ENCODE measurements at regions not wholly inside any gene's neighbourhood (a gene's known extent, or its start where the extent isn't known, plus 50 kb on each side); places are given as distances from the start of the nearest gene placed in this dataset.

- intact Hi-C loops (cut with DNase I, micrococcal nuclease) = no loop called here
These were observed 716.2 kb downstream of the NCAM2 start for GRCh38 chr21:21714426-21714825.

GRCh38 chr21:21715266-21715969, 717.2 kb downstream of the NCAM2 start:
- ATAC-seq = no peak
- intact Hi-C loops (cut with DNase I, micrococcal nuclease) = no loop called here

More at GRCh38 chr21:21714426-21714825, 716.2 kb downstream of the NCAM2 start:
- ATAC-seq (no peak), DNase-seq (no peak)

GRCh38 chr21:21722731-21723130, 724.5 kb downstream of the NCAM2 start:
- no peak for DNase-seq

More at GRCh38 chr21:21715266-21715969, 717.2 kb downstream of the NCAM2 start:
- DNase-seq = no peak

GRCh38 chr21:21730512-21730911, 732.3 kb downstream of the NCAM2 start:
- intact Hi-C loops (cut with DNase I, micrococcal nuclease) = no loop called here
- no peak for ATAC-seq
- DNase-seq = no peak

More at GRCh38 chr21:21722731-21723130, 724.5 kb downstream of the NCAM2 start:
- ATAC-seq = no peak
- intact Hi-C loops (cut with DNase I, micrococcal nuclease) = no loop called here

- intact Hi-C loops (cut with DNase I, micrococcal nuclease) = no loop called here
- ATAC-seq = no peak
These were observed 733.4 kb downstream of the NCAM2 start for GRCh38 chr21:21731626-21732025.

GRCh38 chr21:21734088-21734487, 735.9 kb downstream of the NCAM2 start:
- intact Hi-C loops (cut with DNase I, micrococcal nuclease) = no loop called here
- no peak for DNase-seq
- no peak for ATAC-seq

More at GRCh38 chr21:21731626-21732025, 733.4 kb downstream of the NCAM2 start:
- no peak for DNase-seq

GRCh38 chr21:21737186-21737585, 739.0 kb downstream of the NCAM2 start:
- intact Hi-C loops (cut with DNase I, micrococcal nuclease) = no loop called here
- DNase-seq (no peak), ATAC-seq (no peak)

GRCh38 chr21:21740207-21740606, 742.0 kb downstream of the NCAM2 start:
- ATAC-seq (no peak), DNase-seq (no peak)
- intact Hi-C loops (cut with DNase I, micrococcal nuclease) = no loop called here

GRCh38 chr21:21750124-21750825, 752.1 kb downstream of the NCAM2 start:
- no peak for ATAC-seq
- intact Hi-C loops (cut with DNase I, micrococcal nuclease) = no loop called here
- DNase-seq = no peak

GRCh38 chr21:21751286-21751685, 753.1 kb downstream of the NCAM2 start:
- intact Hi-C loops (cut with DNase I, micrococcal nuclease) = no loop called here
- DNase-seq (no peak), ATAC-seq (no peak)

- DNase-seq = no peak
- intact Hi-C loops (cut with DNase I, micrococcal nuclease) = no loop called here
- ATAC-seq = no peak
These were observed 764.6 kb downstream of the NCAM2 start for GRCh38 chr21:21762855-21763254.

GRCh38 chr21:21764281-21764680, 766.1 kb downstream of the NCAM2 start:
- DNase-seq (no peak), ATAC-seq (peak; percentile 97)
- intact Hi-C loops (cut with DNase I, micrococcal nuclease) = no loop called here

- ATAC-seq (no peak), DNase-seq (no peak)
- intact Hi-C loops (cut with DNase I, micrococcal nuclease) = no loop called here
These were observed 769.1 kb downstream of the NCAM2 start for GRCh38 chr21:21767276-21767675.

- ATAC-seq (no peak), DNase-seq (no peak)
- intact Hi-C loops (cut with DNase I, micrococcal nuclease) = no loop called here
These were observed 790.4 kb downstream of the NCAM2 start for GRCh38 chr21:21788591-21788990.

- DNase-seq (no peak), ATAC-seq (no peak)
- intact Hi-C loops (cut with DNase I, micrococcal nuclease) = no loop called here
These were observed 803.7 kb downstream of the NCAM2 start for GRCh38 chr21:21801921-21802320.

GRCh38 chr21:21806711-21807597, 808.7 kb downstream of the NCAM2 start:
- intact Hi-C loops (cut with DNase I, micrococcal nuclease) = no loop called here
- ATAC-seq (no peak), DNase-seq (no peak)

- intact Hi-C loops (cut with DNase I, micrococcal nuclease) = no loop called here
- no peak for ATAC-seq
- DNase-seq = no peak
These were observed 809.3 kb downstream of the NCAM2 start for GRCh38 chr21:21807598-21807903.

GRCh38 chr21:21813289-21813688, 815.1 kb downstream of the NCAM2 start:
- ATAC-seq (no peak), DNase-seq (no peak)
- intact Hi-C loops (cut with DNase I, micrococcal nuclease) = no loop called here

GRCh38 chr21:21813934-21814333, 815.7 kb downstream of the NCAM2 start:
- DNase-seq (no peak), ATAC-seq (no peak)
- intact Hi-C loops (cut with DNase I, micrococcal nuclease) = no loop called here

GRCh38 chr21:21816778-21817177, 818.6 kb downstream of the NCAM2 start:
- no peak for ATAC-seq
- no peak for DNase-seq
- intact Hi-C loops (cut with DNase I, micrococcal nuclease) = no loop called here

All from left colon (tissue), 2 donors.